ENCODE measurements at regions not wholly inside any gene's neighbourhood (a gene's known extent, or its start where the extent isn't known, plus 50 kb on each side); places are given as distances from the start of the nearest gene placed in this dataset.

- no peak overlapping the region for H3K4me3 ChIP-seq (replicated peaks in 1 of 3; ENCODE audit: low read depth in 2 of 3, low read length in 3 of 3)
- TF ChIP-seq CTCF (IDR thresholded peaks at IDR 0.05), result no peak
- H3K4me1 ChIP-seq (ENCODE audit: control insufficient read depth in 1 of 2, insufficient read depth in 2 of 2, low read length in 2 of 2), result no peaks in the 10 kb centered on the region
- no peak overlapping the region for H2AFZ ChIP-seq (ENCODE audit: insufficient read depth, low read depth, low read length, poor library complexity, severe bottlenecking)
- H3K36me3 Mint-ChIP-seq, result no peaks in the 10 kb centered on the region
- no peak overlapping the region for H3K9ac ChIP-seq (ENCODE audit: insufficient read depth, low read length, poor library complexity, severe bottlenecking)
- H3K4me2 ChIP-seq (replicated peaks; ENCODE audit: extremely low read depth, low read length, poor library complexity, severe bottlenecking), result no peak overlapping the region
- no peaks in the 10 kb centered on the region for H3K4me1 Mint-ChIP-seq
- peaks cover 0 to 2% (median 0%) of the 10 kb centered on the region in 7 donors for H3K9me3 Mint-ChIP-seq
- H3K79me2 ChIP-seq (ENCODE audit: insufficient read depth, low read length), result no peaks in the 10 kb centered on the region
- H4K20me1 ChIP-seq (ENCODE audit: insufficient read depth, low read length), result no peaks in the 10 kb centered on the region
- H3K4me3 Mint-ChIP-seq, result no peak overlapping the region
- H3K9me3 ChIP-seq (replicated peaks in 1 of 2; ENCODE audit: control insufficient read depth in 1 of 2, insufficient read depth in 1 of 2, low read length in 2 of 2), result no peaks in the 10 kb centered on the region
- intact Hi-C loops (cut with micrococcal nuclease), result no loop called here
- 67% methylated on average over 1 of the region's 3 CpGs for WGBS (ENCODE audit: insufficient coverage)
- no peak overlapping the region for H3K27ac ChIP-seq (ENCODE audit: low read depth in 1 of 2, low read length in 2 of 2)
- H3K27me3 Mint-ChIP-seq (ENCODE audit: low read depth in 3 of 3), result peaks cover 0 to 1% (median 0%) of the 10 kb centered on the region in 3 donors
- no peak for DNase-seq
- H3K36me3 ChIP-seq (replicated peaks in 1 of 2; ENCODE audit: control insufficient read depth in 1 of 2, insufficient read depth in 2 of 2, low read length in 2 of 2), result no peaks in the 10 kb centered on the region
- no peak overlapping the region for H3K27ac Mint-ChIP-seq
- H3K27me3 ChIP-seq (ENCODE audit: control insufficient read depth in 2 of 2, insufficient read depth in 2 of 2, low read length in 2 of 2), result no peaks in the 10 kb centered on the region
Observed at GRCh38 chr2:34337735-34338134, 738.6 kb upstream of the FAM98A start.

- no peak for TF ChIP-seq CTCF (IDR thresholded peaks at IDR 0.05)
- intact Hi-C loops (cut with micrococcal nuclease), result no loop called here
- WGBS (ENCODE audit: insufficient coverage), result no CpG with 5 or more reads among the region's 2 CpGs
- DNase-seq, result no peak
- Mint-ChIP-seq H3K27me3 (ENCODE audit: low read depth in 3 of 3) (no peaks in the 10 kb centered on the region), H3K4me3 (no peak overlapping the region), H3K36me3 (no peaks in the 10 kb centered on the region), H3K4me1 (no peaks in the 10 kb centered on the region), H3K9me3 (peaks cover 0 to 6% (median 0%) of the 10 kb centered on the region in 7 donors), H3K27ac (no peak overlapping the region)
- Histone ChIP-seq H3K4me2 (replicated peaks; ENCODE audit: extremely low read depth, low read length, poor library complexity, severe bottlenecking) (no peak overlapping the region), H3K9ac (ENCODE audit: insufficient read depth, low read length, poor library complexity, severe bottlenecking) (no peak overlapping the region), H3K27ac (ENCODE audit: low read depth in 1 of 2, low read length in 2 of 2) (no peak overlapping the region), H2AFZ (ENCODE audit: insufficient read depth, low read depth, low read length, poor library complexity, severe bottlenecking) (no peak overlapping the region), H3K36me3 (replicated peaks in 1 of 2; ENCODE audit: control insufficient read depth in 1 of 2, insufficient read depth in 2 of 2, low read length in 2 of 2) (no peaks in the 10 kb centered on the region), H3K27me3 (ENCODE audit: control insufficient read depth in 2 of 2, insufficient read depth in 2 of 2, low read length in 2 of 2) (no peaks in the 10 kb centered on the region), H4K20me1 (ENCODE audit: insufficient read depth, low read length) (no peaks in the 10 kb centered on the region), H3K9me3 (replicated peaks in 1 of 2; ENCODE audit: control insufficient read depth in 1 of 2, insufficient read depth in 1 of 2, low read length in 2 of 2) (peaks cover 0 to 4% of the 10 kb centered on the region in 2 donors), H3K4me3 (replicated peaks in 1 of 3; ENCODE audit: low read depth in 2 of 3, low read length in 3 of 3) (no peak overlapping the region), H3K79me2 (ENCODE audit: insufficient read depth, low read length) (no peaks in the 10 kb centered on the region), H3K4me1 (ENCODE audit: control insufficient read depth in 1 of 2, insufficient read depth in 2 of 2, low read length in 2 of 2) (no peaks in the 10 kb centered on the region)
Observed at GRCh38 chr2:34332813-34333212, 733.7 kb upstream of the FAM98A start.

All from CD14-positive monocyte (primary cell).